ENCODE measurements at regions not wholly inside any gene's neighbourhood (a gene's known extent, or its start where the extent isn't known, plus 50 kb on each side); places are given as distances from the start of the nearest gene placed in this dataset.

DNA sequence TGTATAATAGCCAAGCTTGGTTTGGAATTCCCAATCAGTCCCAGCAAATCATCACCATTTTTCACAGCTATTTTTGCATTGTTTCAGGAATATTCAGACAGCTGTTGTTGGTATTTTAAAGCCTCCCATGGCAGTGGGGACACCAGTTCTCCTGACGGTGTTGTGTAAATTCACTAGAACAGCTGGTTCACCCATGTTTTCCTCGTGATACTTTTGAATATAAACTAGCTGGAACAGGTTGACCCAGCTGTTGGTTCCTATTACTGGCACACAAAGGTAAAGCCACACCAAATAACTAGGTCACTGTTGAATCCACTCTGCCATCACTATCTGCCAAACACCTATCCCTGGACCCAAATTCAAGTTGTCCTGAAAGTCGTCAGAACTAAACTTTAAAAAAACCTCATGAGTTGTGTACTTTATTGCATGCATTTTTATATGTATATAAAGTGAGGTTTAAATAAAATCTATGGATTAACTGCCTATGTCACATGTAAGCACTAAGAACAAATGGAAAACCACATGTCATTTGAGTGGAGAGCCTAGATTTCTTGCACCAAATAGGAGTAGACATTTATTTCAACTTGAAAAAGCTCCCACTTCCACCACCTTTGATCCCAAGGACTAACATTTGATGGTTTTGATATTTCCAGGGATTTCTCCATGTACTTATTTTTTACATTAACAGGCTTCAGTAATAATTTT lies 121.9 kb upstream of the PIK3R1 start:
- ChIA-PET CTCF (no interaction called here), RAD21 (ENCODE audit: low non-redundant PET in 1 of 2, low total read pairs in 2 of 2, uncharacterized antibody in 2 of 2, unreplicated experiment in 2 of 2) (no interaction called here), POLR2A (no interaction called here)
- BruUV-seq (replicated peaks), result no TSS peak
- peaks cover 5% of the 10 kb centered on the region; the same call in 1 of the 2 replicates for H3K27me3 ChIP-seq (ENCODE audit: insufficient read depth, low read length)
- H3K9ac ChIP-seq (ENCODE audit: low read length), result no peak overlapping the region
- ATAC-seq (no peak), DNase-seq (ENCODE audit: low read depth, low spot score) (no peak)
- no peaks in the 10 kb centered on the region for H3K4me1 ChIP-seq (ENCODE audit: control insufficient read depth in 1 of 2, insufficient read depth in 2 of 2, low read length in 2 of 2)
- no peak overlapping the region for H2AFZ ChIP-seq (ENCODE audit: low read depth, low read length, poor library complexity, severe bottlenecking)
- H3K4me2 ChIP-seq (ENCODE audit: low read length), result no peak overlapping the region
- no peaks in the 10 kb centered on the region for H4K20me1 ChIP-seq (ENCODE audit: insufficient read depth)
- intact Hi-C loops (cut with micrococcal nuclease), result no loop called here
- H3K4me3 ChIP-seq (replicated peaks in 1 of 2; ENCODE audit: low read depth in 1 of 2, low read length in 2 of 2), result no peak overlapping the region
- TF ChIP-seq ZNF274 (IDR thresholded peaks at IDR 0.05; ENCODE audit: low read depth, low read length) (no peak), CEBPB (IDR thresholded peaks at IDR 0.05; ENCODE audit: low read depth) (no peak), TCF7L2 (IDR thresholded peaks at IDR 0.05; ENCODE audit: borderline replicate concordance, extremely low read depth, insufficient read depth, insufficient read length) (no peak), SIN3A (IDR thresholded peaks at IDR 0.05; ENCODE audit: low read depth) (no peak), MAX (IDR thresholded peaks at IDR 0.05) (no peak), CBX3 (IDR thresholded peaks at IDR 0.05; ENCODE audit: low read depth) (no peak), ATF3 (IDR thresholded peaks at IDR 0.05) (no peak), FOSL1 (IDR thresholded peaks at IDR 0.05; ENCODE audit: low read depth) (no peak), SRF (IDR thresholded peaks at IDR 0.05; ENCODE audit: low read depth) (no peak)
- TF ChIP-seq, protein P1, sequence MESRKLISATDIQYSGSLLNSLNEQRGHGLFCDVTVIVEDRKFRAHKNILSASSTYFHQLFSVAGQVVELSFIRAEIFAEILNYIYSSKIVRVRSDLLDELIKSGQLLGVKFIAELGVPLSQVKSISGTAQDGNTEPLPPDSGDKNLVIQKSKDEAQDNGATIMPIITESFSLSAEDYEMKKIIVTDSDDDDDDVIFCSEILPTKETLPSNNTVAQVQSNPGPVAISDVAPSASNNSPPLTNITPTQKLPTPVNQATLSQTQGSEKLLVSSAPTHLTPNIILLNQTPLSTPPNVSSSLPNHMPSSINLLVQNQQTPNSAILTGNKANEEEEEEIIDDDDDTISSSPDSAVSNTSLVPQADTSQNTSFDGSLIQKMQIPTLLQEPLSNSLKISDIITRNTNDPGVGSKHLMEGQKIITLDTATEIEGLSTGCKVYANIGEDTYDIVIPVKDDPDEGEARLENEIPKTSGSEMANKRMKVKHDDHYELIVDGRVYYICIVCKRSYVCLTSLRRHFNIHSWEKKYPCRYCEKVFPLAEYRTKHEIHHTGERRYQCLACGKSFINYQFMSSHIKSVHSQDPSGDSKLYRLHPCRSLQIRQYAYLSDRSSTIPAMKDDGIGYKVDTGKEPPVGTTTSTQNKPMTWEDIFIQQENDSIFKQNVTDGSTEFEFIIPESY (IDR thresholded peaks at IDR 0.05; ENCODE audit: extremely low read depth, insufficient replicate concordance, low read length), result no peak
- TF ChIP-seq, protein P2, sequence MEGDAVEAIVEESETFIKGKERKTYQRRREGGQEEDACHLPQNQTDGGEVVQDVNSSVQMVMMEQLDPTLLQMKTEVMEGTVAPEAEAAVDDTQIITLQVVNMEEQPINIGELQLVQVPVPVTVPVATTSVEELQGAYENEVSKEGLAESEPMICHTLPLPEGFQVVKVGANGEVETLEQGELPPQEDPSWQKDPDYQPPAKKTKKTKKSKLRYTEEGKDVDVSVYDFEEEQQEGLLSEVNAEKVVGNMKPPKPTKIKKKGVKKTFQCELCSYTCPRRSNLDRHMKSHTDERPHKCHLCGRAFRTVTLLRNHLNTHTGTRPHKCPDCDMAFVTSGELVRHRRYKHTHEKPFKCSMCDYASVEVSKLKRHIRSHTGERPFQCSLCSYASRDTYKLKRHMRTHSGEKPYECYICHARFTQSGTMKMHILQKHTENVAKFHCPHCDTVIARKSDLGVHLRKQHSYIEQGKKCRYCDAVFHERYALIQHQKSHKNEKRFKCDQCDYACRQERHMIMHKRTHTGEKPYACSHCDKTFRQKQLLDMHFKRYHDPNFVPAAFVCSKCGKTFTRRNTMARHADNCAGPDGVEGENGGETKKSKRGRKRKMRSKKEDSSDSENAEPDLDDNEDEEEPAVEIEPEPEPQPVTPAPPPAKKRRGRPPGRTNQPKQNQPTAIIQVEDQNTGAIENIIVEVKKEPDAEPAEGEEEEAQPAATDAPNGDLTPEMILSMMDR (IDR thresholded peaks at IDR 0.05 in 2 of 3, conservative IDR thresholded peaks at IDR 0.05 in 1 of 3; ENCODE audit: borderline replicate concordance in 1 of 3, insufficient read depth in 1 of 3, low read depth in 2 of 3, low read length in 2 of 3), result no peak
- H3K36me3 ChIP-seq (ENCODE audit: control insufficient read depth in 1 of 2, insufficient read depth in 2 of 2, low read length in 2 of 2), result no peaks in the 10 kb centered on the region
- no peaks in the 10 kb centered on the region for H3K9me3 ChIP-seq (ENCODE audit: control insufficient read depth in 1 of 2, insufficient read depth in 1 of 2, low read depth in 1 of 2, low read length in 2 of 2)
- H3K9me2 ChIP-seq (ENCODE audit: insufficient read depth), result no peaks in the 10 kb centered on the region
- no peak overlapping the region for H3K27ac ChIP-seq (ENCODE audit: low read depth, low read length)
- no peaks in the 10 kb centered on the region for H3K79me2 ChIP-seq (ENCODE audit: insufficient read depth, low read length)
